Gastroesophageal sphincter (tissue), 3 donors: ENCODE measurements at regions not wholly inside any gene's neighbourhood (a gene's known extent, or its start where the extent isn't known, plus 50 kb on each side); places are given as distances from the start of the nearest gene placed in this dataset.
"Not testable (repeated sequence)": the region's sequence is repeated elsewhere in the genome, so short reads cannot be mapped to it uniquely, and the experiment has no call there.

Experiments used
- CTCF ChIP-seq, 4 experiments: fragments of 200-600 bp in 2 of 4; fragments of 450-650 bp in 2 of 4; sonication (generic) in 1 of 4; IDR thresholded peaks; one replicate each; pipeline ENCODE4 v1.5.1; 2017 to 2019; ENCODE audit warnings: antibody characterized with exemption in 4 of 4, mild to moderate bottlenecking in 2 of 4, moderate library complexity in 2 of 4
- POLR2A ChIP-seq, 2 donors: fragments of 450-650 bp; IDR thresholded peaks; one replicate each; pipeline ENCODE4 v1.6.1; 2017; ENCODE audit warnings: antibody characterized with exemption in 2 of 2, mild to moderate bottlenecking in 2 of 2, moderate library complexity in 1 of 2
- POLR2AphosphoS5 ChIP-seq: sonication (generic); formaldehyde crosslinking; IDR thresholded peaks from one replicate; pipeline ENCODE4 v1.6.1; 2017; ENCODE audit warnings: antibody characterized with exemption

- not testable (repeated sequence) for TF ChIP-seq CTCF (IDR thresholded peaks at IDR 0.05); POLR2A (IDR thresholded peaks at IDR 0.05); POLR2AphosphoS5
Observed at GRCh38 chr9:63876380-63876779, 1408.6 kb downstream of the FOXD4L5 start.
